Calu3 (cell line): ENCODE measurements at regions not wholly inside any gene's neighbourhood (a gene's known extent, or its start where the extent isn't known, plus 50 kb on each side); places are given as distances from the start of the nearest gene placed in this dataset.

Experiments used
- BruUV-seq: library from RNA; stranded (reverse); fragments of 400-500 nt; replicated peaks from 2 replicates; lab custom pipeline; 2021; lab: Mats Ljungman, UMichigan
- CTCF ChIA-PET: fragments of 300-600 bp; sonication (Branson Sonifier 250); formaldehyde crosslinking; loops from one replicate; lab custom pipeline; 2022; ENCODE audit warnings: antibody characterized with exemption; lab: Charles Lee
- DNase-seq: peaks from one replicate; pipeline ENCODE4 v3.0.0; 2022
- H3K27ac Mint-ChIP-seq: one replicate; pipeline ENCODE4 v1.8.0; 2022; ENCODE audit warnings: mixed read lengths; ENCODE audit not compliant: unreplicated experiment
- H3K27me3 Mint-ChIP-seq: one replicate; pipeline ENCODE4 v1.8.0; 2022; ENCODE audit warnings: mixed read lengths; ENCODE audit not compliant: unreplicated experiment
- H3K36me3 Mint-ChIP-seq: one replicate; pipeline ENCODE4 v1.8.0; 2022; ENCODE audit warnings: mild to moderate bottlenecking, moderate library complexity, mixed read lengths; ENCODE audit not compliant: insufficient read depth, unreplicated experiment
- H3K4me1 Mint-ChIP-seq: one replicate; pipeline ENCODE4 v1.8.0; 2022; ENCODE audit warnings: mild to moderate bottlenecking, low read depth, mixed read lengths; ENCODE audit not compliant: unreplicated experiment
- H3K4me3 Mint-ChIP-seq: one replicate; pipeline ENCODE4 v1.8.0; 2022; ENCODE audit warnings: mild to moderate bottlenecking, low read depth, moderate library complexity, mixed read lengths; ENCODE audit not compliant: unreplicated experiment
- H3K9me3 Mint-ChIP-seq: one replicate; pipeline ENCODE4 v1.8.0; 2022; ENCODE audit warnings: low read depth, mixed read lengths; ENCODE audit not compliant: unreplicated experiment
- intact Hi-C: fragments of 100-400 bp; cut with micrococcal nuclease; formaldehyde crosslinking; loops from one replicate; pipeline ENCODE4 v1.10.0; 2022; ENCODE audit not compliant: unreplicated experiment
- TF ChIP-seq, protein P1 (sequence below): fragments of 200-600 bp; IDR thresholded peaks from one replicate; pipeline ENCODE4 v1.8.0; 2022; ENCODE audit warnings: antibody characterized with exemption; ENCODE audit not compliant: unreplicated experiment

DNA sequence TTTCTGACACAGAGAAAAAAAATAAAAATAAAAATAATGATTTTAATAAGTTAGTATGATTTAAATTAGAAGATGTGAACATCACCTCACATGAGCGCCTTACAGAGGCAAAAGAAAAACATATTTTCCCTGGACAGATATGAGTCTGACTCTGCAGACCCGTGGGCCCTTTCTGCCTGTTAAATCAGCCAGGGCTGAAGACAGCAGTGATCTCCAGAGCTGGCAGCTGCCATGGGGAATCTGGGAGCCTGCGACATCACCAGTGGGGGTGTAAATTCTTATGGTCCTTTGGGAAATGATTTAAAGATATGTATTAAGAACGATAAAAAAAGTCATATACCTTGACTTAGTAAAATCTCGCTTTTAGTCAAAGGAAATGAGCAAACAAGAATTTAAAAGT, 65.7 kb upstream of the FOXF1 start:
- Mint-ChIP-seq H3K4me3 (no peak overlapping the region), H3K27ac (no peak overlapping the region), H3K9me3 (no peaks in the 10 kb centered on the region), H3K4me1 (no peaks in the 10 kb centered on the region), H3K27me3 (peaks cover 97% of the 10 kb centered on the region), H3K36me3 (no peaks in the 10 kb centered on the region)
- TF ChIP-seq, protein P1, sequence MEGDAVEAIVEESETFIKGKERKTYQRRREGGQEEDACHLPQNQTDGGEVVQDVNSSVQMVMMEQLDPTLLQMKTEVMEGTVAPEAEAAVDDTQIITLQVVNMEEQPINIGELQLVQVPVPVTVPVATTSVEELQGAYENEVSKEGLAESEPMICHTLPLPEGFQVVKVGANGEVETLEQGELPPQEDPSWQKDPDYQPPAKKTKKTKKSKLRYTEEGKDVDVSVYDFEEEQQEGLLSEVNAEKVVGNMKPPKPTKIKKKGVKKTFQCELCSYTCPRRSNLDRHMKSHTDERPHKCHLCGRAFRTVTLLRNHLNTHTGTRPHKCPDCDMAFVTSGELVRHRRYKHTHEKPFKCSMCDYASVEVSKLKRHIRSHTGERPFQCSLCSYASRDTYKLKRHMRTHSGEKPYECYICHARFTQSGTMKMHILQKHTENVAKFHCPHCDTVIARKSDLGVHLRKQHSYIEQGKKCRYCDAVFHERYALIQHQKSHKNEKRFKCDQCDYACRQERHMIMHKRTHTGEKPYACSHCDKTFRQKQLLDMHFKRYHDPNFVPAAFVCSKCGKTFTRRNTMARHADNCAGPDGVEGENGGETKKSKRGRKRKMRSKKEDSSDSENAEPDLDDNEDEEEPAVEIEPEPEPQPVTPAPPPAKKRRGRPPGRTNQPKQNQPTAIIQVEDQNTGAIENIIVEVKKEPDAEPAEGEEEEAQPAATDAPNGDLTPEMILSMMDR, result no peak
- DNase-seq, result no peak
- no TSS peak for BruUV-seq
- intact Hi-C loops, result no loop called here
- CTCF ChIA-PET, result no interaction called here

DNA sequence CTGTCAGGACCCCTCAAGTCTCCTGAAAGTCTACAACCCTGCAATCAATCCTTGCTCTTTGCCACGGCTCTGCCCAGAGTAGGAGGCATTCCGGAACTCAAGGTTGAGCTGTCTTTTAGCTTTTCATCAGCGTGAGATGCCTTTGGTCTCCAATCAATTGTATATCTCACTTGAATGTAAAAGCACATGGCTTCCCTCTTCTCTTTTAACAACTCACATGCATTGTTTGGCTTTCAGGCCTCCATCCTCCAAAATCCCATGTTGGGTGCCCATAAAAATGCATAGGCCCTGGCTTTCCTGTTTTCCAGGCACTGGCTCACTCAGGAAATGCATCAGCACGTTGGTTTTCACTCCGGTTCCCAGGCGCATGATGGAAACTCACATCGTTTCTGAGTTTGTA, 64.0 kb upstream of the FOXF1 start:
- no peak overlapping the region for H3K4me3 Mint-ChIP-seq
- H3K27ac Mint-ChIP-seq, result no peak overlapping the region
- H3K9me3 Mint-ChIP-seq, result no peaks in the 10 kb centered on the region
- no TSS peak for BruUV-seq
- peaks cover 97% of the 10 kb centered on the region for H3K27me3 Mint-ChIP-seq
- CTCF ChIA-PET, result no interaction called here
- TF ChIP-seq, protein P1, result no peak
- H3K4me1 Mint-ChIP-seq, result no peaks in the 10 kb centered on the region
- intact Hi-C loops, result no loop called here
- no peak for DNase-seq
- H3K36me3 Mint-ChIP-seq, result no peaks in the 10 kb centered on the region

DNA sequence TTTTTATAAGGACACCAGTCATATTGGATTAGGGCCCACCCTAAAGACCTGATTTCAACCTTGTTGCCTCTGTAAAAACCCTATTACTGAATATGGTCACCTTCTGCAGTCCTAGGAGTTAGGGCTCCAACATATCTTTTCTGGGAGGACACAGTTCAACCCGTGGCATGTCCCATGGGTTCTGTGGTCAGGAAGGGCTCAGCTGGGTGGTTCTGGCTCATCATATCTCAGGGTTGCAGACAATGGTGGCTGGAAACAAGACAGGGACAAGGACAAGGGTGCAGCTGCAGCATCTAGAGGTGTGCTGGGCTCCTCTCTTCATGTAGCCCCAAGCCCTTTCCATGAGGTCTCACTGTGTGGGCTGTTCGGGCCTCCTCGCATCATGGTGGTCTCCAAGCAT, 63.1 kb upstream of the FOXF1 start:
- H3K9me3 Mint-ChIP-seq, result no peaks in the 10 kb centered on the region
- H3K4me3 Mint-ChIP-seq, result no peak overlapping the region
- no peak overlapping the region for H3K27ac Mint-ChIP-seq
- CTCF ChIA-PET, result no interaction called here
- BruUV-seq, result no TSS peak
- no peaks in the 10 kb centered on the region for H3K36me3 Mint-ChIP-seq
- TF ChIP-seq, protein P1, result no peak
- H3K4me1 Mint-ChIP-seq, result no peaks in the 10 kb centered on the region
- DNase-seq, result no peak
- peaks cover 97% of the 10 kb centered on the region for H3K27me3 Mint-ChIP-seq
- intact Hi-C loops, result no loop called here

DNA sequence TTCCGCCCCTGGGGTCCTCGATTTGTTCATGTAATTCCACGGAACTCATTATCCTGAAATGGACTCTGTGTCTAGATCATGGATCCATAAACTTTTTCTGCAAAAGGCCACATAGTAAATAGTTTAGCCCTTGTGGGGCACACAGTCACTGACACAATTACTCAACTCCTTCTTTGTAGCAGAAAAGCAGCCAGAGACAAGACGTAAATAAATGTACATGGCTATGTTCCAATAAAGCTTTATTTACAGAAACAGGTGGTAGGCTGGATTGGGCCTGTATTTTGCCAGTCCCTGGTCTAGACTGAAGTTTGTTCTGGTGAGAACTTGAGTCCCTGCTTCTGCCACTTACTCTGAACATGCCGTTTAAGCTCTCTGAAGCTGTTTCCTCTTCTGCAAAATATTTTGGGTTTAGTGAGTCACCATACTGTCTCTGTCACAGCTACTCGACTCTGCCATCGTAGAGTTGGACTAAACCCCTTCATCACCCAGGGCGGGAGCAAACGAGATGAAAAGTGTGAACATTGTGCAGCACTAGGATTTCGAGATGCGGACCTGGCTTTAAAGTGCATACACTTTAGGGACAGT, 61.9 kb upstream of the FOXF1 start:
- CTCF ChIA-PET, result no interaction called here
- DNase-seq, result no peak
- no peak overlapping the region for H3K27ac Mint-ChIP-seq
- no TSS peak for BruUV-seq
- peaks cover 97% of the 10 kb centered on the region for H3K27me3 Mint-ChIP-seq
- no peak overlapping the region for H3K4me3 Mint-ChIP-seq
- no peaks in the 10 kb centered on the region for H3K36me3 Mint-ChIP-seq
- TF ChIP-seq, protein P1, result no peak
- intact Hi-C loops, result no loop called here
- H3K9me3 Mint-ChIP-seq, result no peaks in the 10 kb centered on the region
- H3K4me1 Mint-ChIP-seq, result no peaks in the 10 kb centered on the region
